ENCODE measurements at regions not wholly inside any gene's neighbourhood (a gene's known extent, or its start where the extent isn't known, plus 50 kb on each side); places are given as distances from the start of the nearest gene placed in this dataset.
"Not testable (repeated sequence)": the region's sequence is repeated elsewhere in the genome, so short reads cannot be mapped to it uniquely, and the experiment has no call there.

DNA sequence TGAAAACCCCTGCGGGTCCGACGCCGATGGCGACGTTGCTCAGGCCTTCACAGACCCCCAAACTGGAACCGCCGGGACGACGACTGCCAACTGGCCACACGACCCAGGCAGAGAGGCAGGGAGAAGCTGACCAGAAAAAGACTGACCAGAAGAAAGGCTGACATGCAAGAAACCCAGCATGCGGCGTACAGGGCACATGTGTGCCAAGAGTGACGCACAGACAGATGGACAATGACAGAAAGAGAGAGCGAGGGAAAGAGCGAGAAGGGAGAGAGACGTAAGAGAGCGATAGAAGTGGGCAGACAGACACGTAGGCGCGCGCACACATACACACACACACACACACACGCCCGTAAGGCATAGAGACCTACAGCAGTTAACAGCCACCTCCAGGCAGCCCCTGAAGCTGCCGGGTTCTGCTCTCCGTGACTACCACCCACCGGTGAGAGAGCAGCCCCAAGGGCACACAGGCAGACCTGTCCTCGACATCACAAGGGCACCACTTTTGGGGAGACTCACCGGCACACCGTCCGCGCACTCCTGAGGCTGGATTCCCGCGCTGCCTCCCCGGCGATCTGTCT is 67.2 kb upstream of the ZNF527 start:
- H3K9me3 ChIP-seq = no peaks in the 10 kb centered on the region; the same call in 1 of the 2 replicates
- no peaks in the 10 kb centered on the region for H3K4me1 ChIP-seq
- in situ Hi-C loops (cut with MboI; ENCODE audit: low sequenced_read_pairs) = no loop called here
- H3K27me3 ChIP-seq (ENCODE audit: low read depth) = no peaks in the 10 kb centered on the region
- H3K36me3 ChIP-seq (replicated peaks) = no peaks in the 10 kb centered on the region
- DNase-seq (ENCODE audit: low spot score in 2 of 2) = no peak
- H3K4me3 ChIP-seq = no peak overlapping the region

- Histone ChIP-seq H3K36me3 (replicated peaks) (no peaks in the 10 kb centered on the region), H3K27me3 (ENCODE audit: low read depth) (no peaks in the 10 kb centered on the region), H3K4me1 (no peaks in the 10 kb centered on the region), H3K9me3 (no peaks in the 10 kb centered on the region; the same call in 1 of the 2 replicates), H3K4me3 (no peak overlapping the region)
- in situ Hi-C loops (cut with MboI; ENCODE audit: low sequenced_read_pairs) = no loop called here
- no peak for DNase-seq (ENCODE audit: low spot score in 2 of 2)
Measured at GRCh38 chr19:37304190-37304883, 66.6 kb upstream of the ZNF527 start.

GRCh38 chr19:37304884-37305255 is 66.0 kb upstream of the ZNF527 start:
- H3K4me1 ChIP-seq = no peaks in the 10 kb centered on the region
- H3K36me3 ChIP-seq (replicated peaks) = no peaks in the 10 kb centered on the region
- DNase-seq (ENCODE audit: low spot score in 2 of 2) = no peak
- in situ Hi-C loops (cut with MboI; ENCODE audit: low sequenced_read_pairs) = no loop called here
- no peaks in the 10 kb centered on the region; the same call in 1 of the 2 replicates for H3K9me3 ChIP-seq
- no peak overlapping the region for H3K4me3 ChIP-seq
- no peaks in the 10 kb centered on the region for H3K27me3 ChIP-seq (ENCODE audit: low read depth)

DNA sequence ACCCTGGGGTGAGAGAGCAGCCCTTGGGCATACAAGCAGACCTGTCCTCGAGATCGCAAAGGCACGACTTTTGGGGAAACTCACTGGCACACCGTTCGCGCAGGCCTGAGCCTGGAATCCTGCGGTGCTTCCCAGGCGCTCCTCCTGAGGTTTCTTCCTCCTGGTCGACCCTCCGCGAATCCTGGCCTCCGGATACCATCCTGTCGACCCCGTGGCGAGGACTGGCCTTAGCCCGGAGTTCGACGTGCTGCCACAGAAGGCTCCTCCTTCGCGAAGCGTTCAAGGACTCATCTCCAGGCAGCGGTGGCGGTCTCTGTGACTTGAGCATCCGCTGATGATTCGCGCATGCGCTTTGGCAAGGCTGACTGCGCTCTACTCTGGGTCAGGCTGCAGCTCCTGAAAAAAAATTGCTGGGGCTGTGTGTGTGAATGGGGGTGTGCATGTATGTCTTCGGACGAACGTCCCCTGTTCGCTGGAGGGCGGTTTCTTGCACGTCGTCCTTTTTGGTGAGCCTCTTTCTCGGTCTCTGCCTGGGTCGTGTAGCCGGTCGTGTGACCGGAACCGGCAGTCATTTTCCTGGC is 64.4 kb upstream of the ZNF527 start:
- Histone ChIP-seq H3K36me3 (replicated peaks) (no peaks in the 10 kb centered on the region), H3K4me3 (no peak overlapping the region), H3K4me1 (no peaks in the 10 kb centered on the region), H3K27me3 (ENCODE audit: low read depth) (no peaks in the 10 kb centered on the region), H3K9me3 (no peaks in the 10 kb centered on the region; the same call in 1 of the 2 replicates)
- in situ Hi-C loops (cut with MboI; ENCODE audit: low sequenced_read_pairs) = no loop called here
- DNase-seq (ENCODE audit: low spot score in 2 of 2) = no peak

GRCh38 chr19:37309834-37310575 is 60.9 kb upstream of the ZNF527 start:
- no peak overlapping the region for H3K4me3 ChIP-seq
- no peaks in the 10 kb centered on the region for H3K36me3 ChIP-seq (replicated peaks)
- in situ Hi-C loops (cut with MboI; ENCODE audit: low sequenced_read_pairs) = no loop called here

GRCh38 chr19:37312531-37313334 is 58.2 kb upstream of the ZNF527 start:
- DNase-seq (ENCODE audit: low spot score in 2 of 2); H3K27me3 ChIP-seq (ENCODE audit: low read depth); H3K36me3 ChIP-seq (replicated peaks); H3K4me3 ChIP-seq; H3K9me3 ChIP-seq; H3K4me1 ChIP-seq; in situ Hi-C loops (cut with MboI; ENCODE audit: low sequenced_read_pairs): not testable (repeated sequence)

More at GRCh38 chr19:37309834-37310575, 60.9 kb upstream of the ZNF527 start:
- Histone ChIP-seq H3K4me1 (no peaks in the 10 kb centered on the region), H3K9me3 (no peaks in the 10 kb centered on the region; the same call in 1 of the 2 replicates), H3K27me3 (ENCODE audit: low read depth) (no peaks in the 10 kb centered on the region)
- no peak for DNase-seq (ENCODE audit: low spot score in 2 of 2)

GRCh38 chr19:37313335-37313627 is 57.6 kb upstream of the ZNF527 start:
- H3K4me1 ChIP-seq = no peaks in the 10 kb centered on the region
- no peak for DNase-seq (ENCODE audit: low spot score in 2 of 2)
- no peak overlapping the region for H3K4me3 ChIP-seq
- no peaks in the 10 kb centered on the region for H3K27me3 ChIP-seq (ENCODE audit: low read depth)
- in situ Hi-C loops (cut with MboI; ENCODE audit: low sequenced_read_pairs) = no loop called here
- H3K9me3 ChIP-seq = no peaks in the 10 kb centered on the region
- H3K36me3 ChIP-seq (replicated peaks) = no peaks in the 10 kb centered on the region

DNA sequence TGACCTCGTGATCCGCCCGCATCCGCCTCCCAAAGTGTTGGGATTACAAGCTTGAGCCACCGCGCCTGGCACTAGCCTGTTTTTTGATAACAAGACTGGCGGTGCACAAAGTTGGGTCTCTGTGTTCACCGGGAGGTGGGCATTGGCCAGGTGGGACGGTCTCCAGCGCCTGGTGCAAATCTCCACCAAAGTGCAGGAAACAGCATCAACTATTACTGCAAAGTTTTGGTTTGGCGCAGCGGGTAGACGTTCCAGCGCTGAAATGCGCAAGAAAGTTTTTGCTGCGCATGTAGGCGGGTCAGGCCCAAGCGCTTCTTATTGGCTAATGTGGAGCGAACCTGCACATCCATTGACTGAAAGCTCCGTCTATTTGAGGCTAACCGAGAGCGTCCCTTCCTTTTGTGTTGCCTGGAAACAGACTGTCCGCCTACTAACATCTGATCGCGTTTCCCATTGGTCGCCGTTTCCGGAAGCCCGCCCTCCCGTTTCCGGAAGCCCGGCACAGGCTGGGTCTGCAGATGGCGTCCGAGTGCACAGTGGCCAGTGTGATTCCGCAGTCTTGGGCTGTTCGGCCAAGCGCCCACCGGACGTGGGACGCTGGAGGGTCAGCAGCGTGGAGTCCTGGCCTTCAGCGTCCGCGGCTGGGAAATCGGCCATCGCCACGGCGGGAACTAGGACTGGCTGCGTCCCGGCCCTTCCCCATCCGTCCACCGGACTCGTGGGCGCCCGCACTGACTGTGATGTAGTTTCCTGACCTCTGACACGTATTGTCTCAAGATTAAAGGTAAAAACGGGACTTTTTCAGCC is 53.3 kb upstream of the ZNF527 start:
- H3K27me3 ChIP-seq (ENCODE audit: low read depth) = no peaks in the 10 kb centered on the region
- no peaks in the 10 kb centered on the region for H3K36me3 ChIP-seq (replicated peaks)
- in situ Hi-C loops (cut with MboI; ENCODE audit: low sequenced_read_pairs) = no loop called here
- no peaks in the 10 kb centered on the region for H3K4me1 ChIP-seq
- peak overlapping the region; percentile 95 for H3K4me3 ChIP-seq
- no peaks in the 10 kb centered on the region for H3K9me3 ChIP-seq
- DNase-seq (ENCODE audit: low spot score in 2 of 2) = peak; percentile 94 to 96

GRCh38 chr19:37320988-37321387 is 49.9 kb upstream of the ZNF527 start:
- H3K4me3 ChIP-seq; H3K4me1 ChIP-seq; in situ Hi-C loops (cut with MboI; ENCODE audit: low sequenced_read_pairs); DNase-seq (ENCODE audit: low spot score in 2 of 2); H3K27me3 ChIP-seq (ENCODE audit: low read depth); H3K9me3 ChIP-seq; H3K36me3 ChIP-seq (replicated peaks): not testable (repeated sequence)
